ENCODE measurements at regions not wholly inside any gene's neighbourhood (a gene's known extent, or its start where the extent isn't known, plus 50 kb on each side); places are given as distances from the start of the nearest gene placed in this dataset.

- Histone ChIP-seq H3K36me3 (no peaks in the 10 kb centered on the region), H3K9me3 (no peaks in the 10 kb centered on the region), H3K27me3 (no peaks in the 10 kb centered on the region), H3K4me3 (no peak overlapping the region), H3K4me1 (no peaks in the 10 kb centered on the region), H3K27ac (no peak overlapping the region)
- DNase-seq: no peak
- TF ChIP-seq CTCF (IDR thresholded peaks at IDR 0.05) (no peak), POLR2A (IDR thresholded peaks at IDR 0.05) (no peak)
Observed at GRCh38 chr6:131393433-131393832, 179.6 kb upstream of the ARG1 start.

GRCh38 chr6:131394768-131395432, 178.1 kb upstream of the ARG1 start:
- DNase-seq: no peak
- H3K36me3 ChIP-seq: no peaks in the 10 kb centered on the region
- no peak overlapping the region for H3K4me3 ChIP-seq
- TF ChIP-seq POLR2A (IDR thresholded peaks at IDR 0.05): no peak
- TF ChIP-seq CTCF (IDR thresholded peaks at IDR 0.05): no peak
- no peaks in the 10 kb centered on the region for H3K9me3 ChIP-seq
- no peaks in the 10 kb centered on the region for H3K4me1 ChIP-seq
- H3K27ac ChIP-seq: no peak overlapping the region
- H3K27me3 ChIP-seq: no peaks in the 10 kb centered on the region

- no peaks in the 10 kb centered on the region for H3K4me1 ChIP-seq
- H3K27ac ChIP-seq: no peak overlapping the region
- no peaks in the 10 kb centered on the region for H3K36me3 ChIP-seq
- no peak for TF ChIP-seq CTCF (IDR thresholded peaks at IDR 0.05)
- TF ChIP-seq POLR2A (IDR thresholded peaks at IDR 0.05): no peak
- H3K9me3 ChIP-seq: peaks cover 0 to 8% (median 0%) of the 10 kb centered on the region in 4 donors
- H3K4me3 ChIP-seq: no peak overlapping the region
- DNase-seq: no peak
- no peaks in the 10 kb centered on the region for H3K27me3 ChIP-seq
Observed at GRCh38 chr6:131398176-131398575, 174.8 kb upstream of the ARG1 start.

- H3K27ac ChIP-seq: no peak overlapping the region
- no peak for DNase-seq
- no peaks in the 10 kb centered on the region for H3K4me1 ChIP-seq
- TF ChIP-seq POLR2A (IDR thresholded peaks at IDR 0.05) (no peak), CTCF (IDR thresholded peaks at IDR 0.05) (no peak)
- no peaks in the 10 kb centered on the region for H3K36me3 ChIP-seq
- peaks cover 0 to 8% (median 0%) of the 10 kb centered on the region in 4 donors for H3K9me3 ChIP-seq
- no peaks in the 10 kb centered on the region for H3K27me3 ChIP-seq
- H3K4me3 ChIP-seq: no peak overlapping the region
Observed at GRCh38 chr6:131399433-131399832, 173.6 kb upstream of the ARG1 start.

GRCh38 chr6:131400054-131400778, 172.8 kb upstream of the ARG1 start:
- H3K4me3 ChIP-seq: no peak overlapping the region

More at GRCh38 chr6:131400054-131400778, 172.8 kb upstream of the ARG1 start:
- no peak for DNase-seq
- Histone ChIP-seq H3K36me3 (no peaks in the 10 kb centered on the region), H3K27ac (no peak overlapping the region), H3K4me1 (no peaks in the 10 kb centered on the region), H3K9me3 (peaks cover 0 to 8% (median 0%) of the 10 kb centered on the region in 4 donors), H3K27me3 (no peaks in the 10 kb centered on the region)
- TF ChIP-seq POLR2A (IDR thresholded peaks at IDR 0.05) (no peak), CTCF (IDR thresholded peaks at IDR 0.05) (no peak)
